LNCaP clone FGC (cell line): ENCODE measurements at regions not wholly inside any gene's neighbourhood (a gene's known extent, or its start where the extent isn't known, plus 50 kb on each side); places are given as distances from the start of the nearest gene placed in this dataset.

Experiments
- DNase-seq: peaks from one replicate; pipeline ENCODE4 v3.0.0-alpha.2; 2011; ENCODE audit warnings: low read depth
- H3K4me3 ChIP-seq: 2 replicates; pipeline ENCODE4 v1.5.1; 2011; ENCODE audit warnings: mild to moderate bottlenecking, low read depth, low read length, control low read depth
- CTCF ChIP-seq: IDR thresholded peaks from 2 replicates; pipeline ENCODE4 v1.5.1; 2012; ENCODE audit warnings: mild to moderate bottlenecking; ENCODE audit not compliant: control insufficient read depth, insufficient read depth; ENCODE audit errors: extremely low read depth

DNA sequence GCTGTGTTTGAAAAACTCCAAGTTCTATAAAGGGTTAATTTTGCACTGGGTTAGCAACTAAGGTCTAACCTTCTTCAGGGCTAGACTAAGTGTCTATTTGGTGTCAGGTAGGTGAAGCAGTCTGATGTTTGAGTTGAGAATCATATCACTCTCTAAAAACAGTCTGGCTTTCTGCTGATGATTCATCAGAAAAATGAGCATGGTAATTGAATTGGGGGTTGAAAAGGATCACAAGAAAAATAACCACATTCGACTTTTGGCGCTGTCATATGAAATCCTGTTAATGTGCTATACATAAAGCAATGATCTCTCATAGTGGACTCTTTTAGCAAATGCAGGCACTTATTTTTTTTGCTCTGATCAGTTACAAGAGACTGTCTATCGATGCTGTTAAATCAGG, 242.2 kb upstream of the AZI2 start:
- DNase-seq, result no peak
- H3K4me3 ChIP-seq, result no peak overlapping the region
- no peak for TF ChIP-seq CTCF

GRCh38 chr3:28595372-28595771, 246.7 kb upstream of the AZI2 start:
- no peak for DNase-seq
- H3K4me3 ChIP-seq, result no peak overlapping the region
- TF ChIP-seq CTCF, result peak; percentile 29; the same call in 1 of the 2 replicates

DNA sequence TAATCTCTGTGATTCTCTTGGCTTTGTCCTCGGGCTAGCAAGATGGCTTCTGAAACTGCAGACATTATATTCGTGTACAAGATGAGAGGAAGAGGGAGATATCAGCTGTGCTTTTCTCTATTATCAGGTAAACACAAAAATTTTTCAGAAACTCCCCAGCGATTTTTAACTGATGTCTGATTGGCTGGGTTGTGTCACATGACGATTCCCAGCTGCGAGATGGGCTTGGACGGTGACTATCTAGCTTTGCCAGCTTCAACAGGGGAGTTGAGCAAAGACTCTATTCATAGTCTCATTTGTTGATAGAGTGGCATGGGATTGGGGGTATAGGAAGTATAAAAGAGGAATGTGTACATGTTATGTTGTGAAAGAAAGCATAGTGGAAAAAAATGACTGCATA, 248.8 kb upstream of the AZI2 start:
- no peak for DNase-seq
- TF ChIP-seq CTCF, result no peak
- H3K4me3 ChIP-seq, result no peak overlapping the region

DNA sequence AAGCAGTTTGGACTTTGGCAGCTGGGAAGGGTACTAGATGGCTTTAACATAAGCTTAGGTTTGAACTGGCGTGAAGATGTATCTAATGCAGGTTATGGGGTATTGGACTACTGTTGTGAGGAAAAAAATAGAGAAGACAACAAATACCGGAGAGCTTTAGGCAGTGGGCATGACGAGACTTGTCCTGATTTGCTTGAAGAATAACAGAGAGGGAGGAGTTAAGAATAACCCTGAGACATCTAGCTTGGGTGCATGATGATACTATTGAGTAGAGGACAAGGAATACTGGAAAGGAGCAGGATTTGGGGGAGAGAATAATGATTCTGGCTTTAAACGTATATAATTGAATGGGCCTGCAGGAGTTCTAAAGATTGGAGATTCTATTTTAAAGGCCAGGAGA, 249.5 kb upstream of the AZI2 start:
- TF ChIP-seq CTCF, result no peak
- no peak overlapping the region for H3K4me3 ChIP-seq
- DNase-seq, result no peak

DNA sequence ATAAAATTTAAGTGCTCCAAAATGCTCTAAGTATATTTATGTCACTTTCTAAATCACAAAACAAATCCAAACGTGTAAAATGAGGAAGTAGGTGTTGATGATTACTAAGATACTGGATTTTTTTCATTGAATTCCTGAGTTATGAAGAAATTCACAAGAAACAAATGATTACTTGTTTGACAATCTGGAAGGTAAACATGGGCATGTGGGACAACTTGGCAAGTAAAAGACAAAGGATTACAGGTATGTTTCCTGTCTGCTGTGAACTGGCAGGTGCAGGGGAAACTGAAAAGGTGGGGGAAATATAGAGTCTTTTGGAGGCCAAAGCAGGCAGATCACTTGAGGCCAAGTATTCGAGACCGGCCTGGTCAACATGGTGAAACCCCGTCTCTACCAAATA, 252.7 kb upstream of the AZI2 start:
- no peak for TF ChIP-seq CTCF
- H3K4me3 ChIP-seq, result no peak overlapping the region
- DNase-seq, result no peak

GRCh38 chr3:28606283-28606682, 257.7 kb upstream of the AZI2 start:
- H3K4me3 ChIP-seq, result no peak overlapping the region
- no peak for DNase-seq

More at GRCh38 chr3:28606283-28606682, 257.7 kb upstream of the AZI2 start:
- TF ChIP-seq CTCF, result no peak
